HG03196 (cell line): ENCODE measurements at regions not wholly inside any gene's neighbourhood (a gene's known extent, or its start where the extent isn't known, plus 50 kb on each side); places are given as distances from the start of the nearest gene placed in this dataset.
A peak's percentile ranks its signal among the peaks of the same experiment; 100 is the strongest.

Source experiments
- ATAC-seq: cut with Tn5 transposase; IDR thresholded peaks from one replicate; pipeline ENCODE4 v1.9.1; 2021; ENCODE audit not compliant: unreplicated experiment

GRCh38 chr2:145657265-145657664 lies 1137.3 kb upstream of the ZEB2 start:
- ATAC-seq: no peak

DNA sequence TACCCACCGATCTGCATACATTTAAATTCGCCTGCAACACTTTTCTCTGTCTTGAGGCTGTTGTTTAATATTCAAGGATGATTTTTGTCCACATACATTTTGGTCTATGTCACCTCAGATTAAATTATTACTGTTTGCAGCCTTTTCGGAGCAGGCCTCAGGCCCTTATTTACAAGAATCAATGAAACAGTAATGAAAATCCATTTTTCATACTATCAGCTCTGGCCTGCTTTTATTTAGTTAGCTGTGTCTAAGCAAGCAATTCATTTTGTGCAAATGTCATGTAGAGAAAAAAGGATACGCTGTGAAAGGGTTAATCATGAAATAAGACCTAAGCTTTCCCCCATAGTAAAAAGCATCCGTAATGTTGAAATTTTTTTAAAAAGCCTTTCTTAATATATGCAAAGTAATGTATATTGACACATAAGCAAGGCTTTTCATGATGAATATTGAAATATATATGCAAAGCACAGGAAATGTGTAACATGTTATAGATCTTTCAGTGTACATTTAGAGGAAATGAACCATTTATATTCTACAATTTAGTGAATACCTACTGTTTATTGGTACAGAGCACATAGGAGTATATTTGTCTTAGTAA lies 1135.3 kb upstream of the ZEB2 start:
- ATAC-seq: no peak

- ATAC-seq: no peak
These were observed 1134.8 kb upstream of the ZEB2 start for GRCh38 chr2:145654746-145655145.

DNA sequence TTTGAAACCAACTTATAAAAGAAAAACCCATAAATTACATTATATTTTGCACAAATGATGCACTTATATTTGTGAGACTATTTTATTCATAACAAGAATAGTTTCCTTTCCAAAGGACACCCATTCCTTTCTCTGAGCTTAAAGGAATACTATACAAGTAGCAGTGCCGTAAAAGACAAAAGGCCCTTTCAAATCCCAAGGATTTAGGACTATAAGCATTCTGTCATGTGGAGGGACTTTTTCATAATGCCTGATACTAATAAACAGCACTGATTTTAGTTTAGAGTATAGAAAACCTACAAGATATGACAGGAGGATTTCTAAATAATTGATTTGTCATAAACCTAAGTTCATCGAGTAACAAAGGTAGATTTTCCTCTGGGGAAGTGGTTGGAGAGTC lies 1134.2 kb upstream of the ZEB2 start:
- no peak for ATAC-seq

DNA sequence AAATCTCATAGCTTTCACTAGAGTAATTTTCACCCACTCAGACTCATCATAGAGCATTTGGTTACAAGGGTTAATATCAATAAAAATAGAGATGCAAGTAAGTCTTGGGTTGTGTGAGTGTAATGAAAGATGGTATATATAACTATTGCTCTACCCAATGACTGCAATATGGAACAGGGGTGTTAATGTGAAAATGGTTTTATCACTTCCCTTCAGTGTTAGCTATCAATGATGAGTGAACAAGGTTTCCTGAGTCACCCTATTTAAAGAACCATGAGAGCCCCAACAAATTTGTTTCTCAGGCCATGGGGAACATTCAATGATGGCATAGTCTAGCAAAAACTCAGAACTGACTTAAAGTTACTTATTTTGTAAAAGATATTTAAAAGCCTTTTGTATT lies 1133.6 kb upstream of the ZEB2 start:
- ATAC-seq: no peak

GRCh38 chr2:145652571-145653545 lies 1132.9 kb upstream of the ZEB2 start:
- no peak for ATAC-seq

DNA sequence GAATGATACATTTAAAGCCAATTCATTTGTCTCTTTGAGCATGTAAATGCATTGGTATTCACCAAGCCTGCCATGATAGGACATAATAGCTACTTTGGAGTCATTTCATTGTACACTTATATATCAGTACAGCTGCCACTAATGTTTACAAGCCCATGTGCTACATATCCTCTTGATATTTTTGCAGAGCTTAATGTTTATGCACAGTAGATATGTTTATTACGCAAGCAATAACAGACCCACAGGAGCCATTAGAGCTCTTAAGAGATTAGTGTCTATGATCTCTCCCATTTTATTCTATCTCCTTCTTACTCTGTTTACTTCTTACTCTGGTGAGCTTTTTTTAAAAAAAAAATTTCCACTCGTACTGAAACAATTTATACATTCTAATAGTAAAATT lies 1132.1 kb upstream of the ZEB2 start:
- no peak for ATAC-seq

GRCh38 chr2:145650226-145650625 lies 1130.3 kb upstream of the ZEB2 start:
- ATAC-seq: no peak

DNA sequence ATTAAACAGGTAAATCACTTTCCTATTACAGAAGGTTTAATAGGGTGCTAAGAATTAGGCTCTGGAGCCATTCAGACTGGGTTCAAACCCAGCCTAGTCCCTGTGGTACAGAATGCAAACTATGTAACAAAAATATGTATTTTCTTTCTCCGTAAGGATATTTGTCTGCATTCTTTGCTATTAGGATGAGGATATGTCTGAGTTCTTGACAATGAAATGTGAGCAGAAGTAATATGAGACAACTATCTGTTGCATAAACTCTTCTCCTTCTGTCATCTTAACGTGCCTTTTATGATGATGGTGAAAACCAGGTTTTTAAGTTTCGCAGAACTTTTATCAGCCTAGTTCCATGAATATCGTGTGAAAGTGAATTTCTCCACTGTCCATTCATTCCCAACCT lies 1129.1 kb upstream of the ZEB2 start:
- ATAC-seq: no peak

DNA sequence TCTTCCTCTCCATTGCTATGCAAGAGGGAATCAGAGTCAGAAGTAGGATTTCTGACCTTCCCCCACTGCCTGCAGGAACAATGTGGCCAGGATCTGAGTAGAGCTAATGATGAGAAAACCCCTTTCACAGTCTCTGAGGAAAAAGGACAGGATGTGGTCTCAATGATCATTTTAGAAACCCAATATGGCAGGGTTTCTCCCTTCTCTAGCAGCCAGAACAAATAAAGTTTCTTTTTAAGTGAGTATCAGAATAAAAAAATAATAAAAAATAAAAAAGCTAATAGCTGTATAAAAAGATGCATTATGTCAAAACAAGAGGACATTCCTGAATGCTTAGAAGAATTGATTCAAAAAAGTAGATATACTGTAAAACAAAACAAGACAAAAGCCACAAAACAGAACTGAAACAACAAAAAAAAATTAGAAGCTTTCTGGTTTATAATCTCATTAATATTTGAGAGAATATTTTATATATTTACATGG lies 1124.9 kb upstream of the ZEB2 start:
- peak; percentile 98 for ATAC-seq

DNA sequence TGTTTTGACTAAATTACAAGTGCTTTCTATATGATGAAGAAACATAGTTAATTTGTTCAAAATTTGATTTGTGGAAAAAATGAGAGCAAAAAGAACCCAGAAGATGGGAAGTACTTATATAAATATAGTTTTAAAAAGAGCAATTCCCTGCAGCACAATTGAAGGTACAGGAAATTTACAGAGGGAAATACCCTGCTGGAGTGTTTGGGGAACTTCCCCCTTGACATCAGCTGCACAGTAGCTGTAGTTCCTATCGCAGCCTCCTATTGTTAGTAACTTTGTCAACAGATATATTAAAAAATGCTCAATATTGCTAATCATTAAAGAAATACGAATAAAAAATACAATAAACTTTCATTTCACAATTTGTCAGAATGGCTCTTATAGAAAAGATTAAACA lies 1118.8 kb upstream of the ZEB2 start:
- ATAC-seq: no peak

DNA sequence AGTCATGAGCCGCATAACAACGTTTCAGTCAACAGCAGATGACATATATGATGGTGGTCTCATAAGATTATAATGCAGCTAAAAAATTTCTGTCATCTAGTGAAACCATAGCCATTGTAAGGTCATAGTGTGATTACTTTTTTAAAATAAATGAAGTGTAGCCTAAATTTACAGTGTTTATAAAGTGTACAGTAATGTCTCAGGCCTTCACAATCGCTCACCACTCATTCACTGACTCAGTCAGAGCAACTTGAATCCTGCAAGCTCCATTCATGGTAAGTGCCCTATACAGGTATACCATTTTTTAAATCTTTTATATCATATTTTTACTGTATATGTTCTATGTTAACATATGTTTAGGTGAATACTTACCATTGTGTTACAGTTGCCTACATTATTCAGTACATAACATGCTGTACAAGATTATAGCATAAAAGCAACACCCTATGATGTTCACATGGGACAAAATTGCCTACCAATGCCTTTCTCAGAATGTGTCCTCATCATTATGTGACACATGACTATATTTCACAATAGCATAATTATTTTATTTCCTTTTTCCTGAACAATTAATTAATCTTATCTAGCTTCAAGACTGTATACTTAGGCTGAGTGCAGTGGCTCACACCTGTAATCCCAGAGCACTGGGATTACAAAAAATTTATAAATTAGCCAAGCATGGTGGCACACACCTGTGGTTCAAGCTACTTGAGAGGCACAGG lies 1115.9 kb upstream of the ZEB2 start:
- no peak for ATAC-seq

DNA sequence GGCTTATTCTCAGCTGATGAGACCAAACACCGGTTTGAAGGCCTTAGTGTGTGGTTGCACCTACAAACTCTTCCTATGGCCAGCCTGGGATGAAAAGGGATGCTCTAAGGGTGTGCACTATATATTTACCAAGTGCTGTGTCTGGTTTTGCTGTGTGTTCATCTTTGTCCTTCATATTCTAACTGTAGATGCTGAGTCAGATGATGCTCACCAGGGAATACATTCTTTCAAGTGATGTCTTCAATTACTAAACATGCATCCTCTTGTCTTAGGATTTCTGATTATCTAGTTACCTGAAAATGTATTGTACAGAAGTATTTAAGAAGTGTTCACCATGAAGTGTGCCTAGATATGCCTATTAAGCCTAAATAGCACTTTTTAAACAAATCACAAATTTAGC lies 1111.6 kb upstream of the ZEB2 start:
- no peak for ATAC-seq

- no peak for ATAC-seq
These were observed 1106.4 kb upstream of the ZEB2 start for GRCh38 chr2:145626301-145626700.

DNA sequence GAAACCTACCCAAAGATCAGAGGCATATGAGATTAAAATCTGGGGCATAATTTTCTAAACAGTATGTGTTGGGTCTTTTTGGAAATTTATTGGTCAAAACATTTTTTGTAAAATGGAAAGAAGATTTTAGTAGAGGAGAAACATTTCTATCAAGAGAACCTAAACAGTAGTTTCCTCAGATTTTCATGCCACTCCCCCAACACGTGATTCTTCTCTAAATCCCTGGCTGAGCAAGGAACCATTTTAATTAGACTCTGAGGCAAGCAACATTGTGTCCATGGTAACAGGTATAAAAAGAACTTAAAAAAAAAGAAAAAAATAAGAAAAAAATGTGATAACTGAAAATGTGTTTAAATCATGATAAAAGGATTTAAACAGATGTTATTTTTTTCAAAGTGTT lies 1105.2 kb upstream of the ZEB2 start:
- no peak for ATAC-seq

DNA sequence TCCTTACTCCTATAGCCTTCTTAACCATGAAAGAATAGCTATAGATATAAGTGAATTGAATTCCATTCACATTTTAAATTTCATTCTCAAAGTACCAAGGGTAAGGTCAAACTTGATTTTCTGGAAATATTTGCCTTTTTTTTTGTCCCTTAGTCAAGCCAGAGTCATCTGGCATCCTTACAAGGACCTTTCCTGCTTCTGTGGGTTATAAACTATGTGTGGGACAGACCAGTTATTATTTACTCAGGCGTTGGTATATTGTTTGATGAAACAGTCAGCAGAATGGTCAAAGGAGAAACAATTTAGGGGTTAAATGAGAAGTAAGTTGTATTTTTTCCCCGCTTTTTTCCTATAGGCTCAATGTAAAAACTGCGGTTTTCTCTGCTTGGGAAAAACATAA lies 1103.2 kb upstream of the ZEB2 start:
- ATAC-seq: no peak

GRCh38 chr2:145622285-145622684 lies 1102.4 kb upstream of the ZEB2 start:
- ATAC-seq: no peak

DNA sequence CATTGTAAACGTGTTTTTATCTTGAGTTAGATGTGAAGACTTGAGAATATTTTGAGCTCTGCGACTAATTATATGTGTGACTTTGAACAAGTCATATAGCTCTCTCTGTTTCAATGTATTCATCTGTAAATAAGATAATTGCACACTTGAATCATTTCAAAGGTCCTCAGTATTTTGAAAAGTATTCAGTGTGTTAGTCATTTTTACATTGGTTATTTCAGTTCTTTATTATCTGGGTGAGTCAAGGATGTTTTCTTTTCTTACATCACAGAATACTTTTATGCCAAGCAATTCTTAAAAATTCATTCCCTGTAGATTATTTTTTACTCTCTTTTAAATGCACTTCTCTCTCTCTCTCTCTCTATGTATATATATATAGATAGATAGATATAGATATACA lies 1098.0 kb upstream of the ZEB2 start:
- ATAC-seq: no peak

DNA sequence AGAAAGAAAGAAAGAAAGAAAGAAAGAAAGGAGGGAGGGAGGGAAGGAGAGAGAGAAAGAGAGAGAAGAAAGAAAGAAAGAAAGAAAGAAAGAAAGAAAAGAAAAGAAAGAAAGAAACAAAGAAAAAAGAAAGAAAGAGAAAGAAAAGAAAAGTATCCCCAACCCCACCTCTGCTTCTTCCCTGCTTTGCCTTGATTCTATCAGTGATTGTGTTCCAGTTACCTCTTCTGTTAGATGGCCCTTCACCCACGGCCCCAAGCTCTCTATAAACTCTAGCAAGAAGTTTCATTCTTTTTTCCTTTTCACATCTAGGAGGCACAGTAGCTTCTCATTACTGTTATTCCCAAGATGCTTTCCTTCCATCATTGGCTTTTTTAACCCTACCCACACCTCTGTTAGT lies 1097.5 kb upstream of the ZEB2 start:
- ATAC-seq: no peak

GRCh38 chr2:145615626-145616025 lies 1095.7 kb upstream of the ZEB2 start:
- ATAC-seq: no peak

GRCh38 chr2:145609951-145610350 lies 1090.0 kb upstream of the ZEB2 start:
- no peak for ATAC-seq
